ENCODE measurements at regions not wholly inside any gene's neighbourhood (a gene's known extent, or its start where the extent isn't known, plus 50 kb on each side); places are given as distances from the start of the nearest gene placed in this dataset.

- no peak for TF ChIP-seq CTCF (IDR thresholded peaks at IDR 0.05; ENCODE audit: low read depth, low read length)
- TF ChIP-seq MAX (IDR thresholded peaks at IDR 0.05; ENCODE audit: low read depth, low read length) = no peak
- no peak for TF ChIP-seq POLR2A (IDR thresholded peaks at IDR 0.05; ENCODE audit: extremely low read depth, insufficient read length)
These were observed 371.9 kb upstream of the NWD2 start for GRCh38 chr4:36872679-36873078.

All from NB4 (cell line).